Stomach (tissue), 8 donors: ENCODE measurements at regions not wholly inside any gene's neighbourhood (a gene's known extent, or its start where the extent isn't known, plus 50 kb on each side); places are given as distances from the start of the nearest gene placed in this dataset.

Experiments
- DNase-seq, 2 donors: peaks; one replicate each; pipeline versions ENCODE4 v3.0.0 to v3.0.0-alpha.2; 2013 to 2019
- H3K27ac ChIP-seq, 5 donors: fragments of 200-600 bp in 4 of 5; sonication (generic) in 4 of 5; one replicate each; pipeline ENCODE4 v1.5.1; 2013 to 2019; ENCODE audit warnings: mild to moderate bottlenecking in 1 of 5, moderate library complexity in 1 of 5
- H3K27me3 ChIP-seq, 3 donors: fragments of 200-600 bp; sonication (generic); one replicate each; pipeline ENCODE4 v1.5.1; 2017 to 2019; ENCODE audit warnings: mixed run types in 1 of 3
- H3K36me3 ChIP-seq, 4 donors: fragments of 200-600 bp; sonication (generic); 1 replicate in 3 of 4; 2 replicates in 1 of 4; pipeline ENCODE4 v1.5.1; 2016 to 2019
- H3K4me1 ChIP-seq, 4 donors: fragments of 200-600 bp; sonication (generic); one replicate each; pipeline ENCODE4 v1.5.1; 2016 to 2019
- H3K4me3 ChIP-seq, 4 donors: fragments of 200-600 bp; sonication (generic) in 3 of 4; one replicate each; pipeline ENCODE4 v1.5.1; 2016 to 2019; ENCODE audit warnings: mild to moderate bottlenecking in 1 of 4
- H3K9me3 ChIP-seq, 4 donors: fragments of 200-600 bp; sonication (generic); one replicate each; pipeline ENCODE4 v1.5.1; 2016 to 2019
- EP300 ChIP-seq: sonication (generic); formaldehyde crosslinking; IDR thresholded peaks from one replicate; pipeline ENCODE4 v1.6.1; 2017; ENCODE audit warnings: antibody characterized with exemption
- POLR2A ChIP-seq, 4 donors: fragments of 450-650 bp; IDR thresholded peaks; one replicate each; pipeline ENCODE4 v1.6.1; 2016; ENCODE audit warnings: antibody characterized with exemption in 4 of 4, control low read depth in 2 of 4, mild to moderate bottlenecking in 1 of 4, moderate library complexity in 1 of 4
- POLR2AphosphoS5 ChIP-seq, 3 donors: sonication (generic); formaldehyde crosslinking; IDR thresholded peaks; one replicate each; pipeline ENCODE4 v1.6.1; 2016; ENCODE audit warnings: antibody characterized with exemption in 3 of 3
- WGBS, 5 donors: extraction: QIAGEN DNeasy Blood & Tissue Kit in 3 of 5; methylation state at CpG; one replicate each; pipeline versions ENCODE4 v1.1.5 to v1.1.7; 2013 to 2018; 5-methylcytosine and 5-hydroxymethylcytosine counted together
- intact Hi-C: fragments of 100-400 bp; cut with DNase I; formaldehyde crosslinking; loops from one replicate; pipeline ENCODE4 v1.15.1; 2023; ENCODE audit warnings: low total_unique reads
- TF ChIP-seq, protein P1 (sequence below), 7 experiments: fragments of 450-650 bp in 4 of 7; fragments of 200-600 bp in 3 of 7; sonication (generic) in 3 of 7; IDR thresholded peaks; one replicate each; pipeline ENCODE4 v1.5.1; 2016 to 2019; ENCODE audit warnings: antibody characterized with exemption in 7 of 7, control low read depth in 2 of 7, mild to moderate bottlenecking in 1 of 7
- donor health status: healthy with polysubstance abuse.
- donor health status: Bipolar disorder and iron deficiency.
- donor health status: healthy.

GRCh38 chr6:139711804-139712585 lies 337.5 kb upstream of the CITED2 start:
- intact Hi-C loops, result no loop called here
- Histone ChIP-seq H3K27me3 (no peaks in the 10 kb centered on the region), H3K4me1 (peaks cover 0 to 19% (median 11%) of the 10 kb centered on the region in 4 donors), H3K4me3 (no peak overlapping the region), H3K9me3 (no peaks in the 10 kb centered on the region), H3K27ac (no peak overlapping the region), H3K36me3 (no peaks in the 10 kb centered on the region)
- TF ChIP-seq POLR2AphosphoS5 (IDR thresholded peaks at IDR 0.05) (no peak), EP300 (no peak), POLR2A (IDR thresholded peaks at IDR 0.05) (no peak)
- TF ChIP-seq, protein P1, sequence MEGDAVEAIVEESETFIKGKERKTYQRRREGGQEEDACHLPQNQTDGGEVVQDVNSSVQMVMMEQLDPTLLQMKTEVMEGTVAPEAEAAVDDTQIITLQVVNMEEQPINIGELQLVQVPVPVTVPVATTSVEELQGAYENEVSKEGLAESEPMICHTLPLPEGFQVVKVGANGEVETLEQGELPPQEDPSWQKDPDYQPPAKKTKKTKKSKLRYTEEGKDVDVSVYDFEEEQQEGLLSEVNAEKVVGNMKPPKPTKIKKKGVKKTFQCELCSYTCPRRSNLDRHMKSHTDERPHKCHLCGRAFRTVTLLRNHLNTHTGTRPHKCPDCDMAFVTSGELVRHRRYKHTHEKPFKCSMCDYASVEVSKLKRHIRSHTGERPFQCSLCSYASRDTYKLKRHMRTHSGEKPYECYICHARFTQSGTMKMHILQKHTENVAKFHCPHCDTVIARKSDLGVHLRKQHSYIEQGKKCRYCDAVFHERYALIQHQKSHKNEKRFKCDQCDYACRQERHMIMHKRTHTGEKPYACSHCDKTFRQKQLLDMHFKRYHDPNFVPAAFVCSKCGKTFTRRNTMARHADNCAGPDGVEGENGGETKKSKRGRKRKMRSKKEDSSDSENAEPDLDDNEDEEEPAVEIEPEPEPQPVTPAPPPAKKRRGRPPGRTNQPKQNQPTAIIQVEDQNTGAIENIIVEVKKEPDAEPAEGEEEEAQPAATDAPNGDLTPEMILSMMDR (IDR thresholded peaks at IDR 0.05), result no peak
- DNase-seq, result no peak
- 61 to 74% (median 71%) methylated on average over 2 of the region's 2 CpGs for WGBS, 5 donors

- H3K36me3 ChIP-seq, result no peaks in the 10 kb centered on the region
- no peak for TF ChIP-seq POLR2A (IDR thresholded peaks at IDR 0.05)
- TF ChIP-seq POLR2AphosphoS5 (IDR thresholded peaks at IDR 0.05), result no peak
- TF ChIP-seq, protein P1 (IDR thresholded peaks at IDR 0.05), result no peak
- no peak for TF ChIP-seq EP300
- H3K27ac ChIP-seq, result no peak overlapping the region
- no peak overlapping the region for H3K4me3 ChIP-seq
- no peaks in the 10 kb centered on the region for H3K9me3 ChIP-seq
- no peaks in the 10 kb centered on the region for H3K27me3 ChIP-seq
- no peak for DNase-seq
- peaks cover 0 to 19% (median 11%) of the 10 kb centered on the region in 4 donors for H3K4me1 ChIP-seq
- intact Hi-C loops, result no loop called here
These were observed 336.1 kb upstream of the CITED2 start for GRCh38 chr6:139710556-139710955.

DNA sequence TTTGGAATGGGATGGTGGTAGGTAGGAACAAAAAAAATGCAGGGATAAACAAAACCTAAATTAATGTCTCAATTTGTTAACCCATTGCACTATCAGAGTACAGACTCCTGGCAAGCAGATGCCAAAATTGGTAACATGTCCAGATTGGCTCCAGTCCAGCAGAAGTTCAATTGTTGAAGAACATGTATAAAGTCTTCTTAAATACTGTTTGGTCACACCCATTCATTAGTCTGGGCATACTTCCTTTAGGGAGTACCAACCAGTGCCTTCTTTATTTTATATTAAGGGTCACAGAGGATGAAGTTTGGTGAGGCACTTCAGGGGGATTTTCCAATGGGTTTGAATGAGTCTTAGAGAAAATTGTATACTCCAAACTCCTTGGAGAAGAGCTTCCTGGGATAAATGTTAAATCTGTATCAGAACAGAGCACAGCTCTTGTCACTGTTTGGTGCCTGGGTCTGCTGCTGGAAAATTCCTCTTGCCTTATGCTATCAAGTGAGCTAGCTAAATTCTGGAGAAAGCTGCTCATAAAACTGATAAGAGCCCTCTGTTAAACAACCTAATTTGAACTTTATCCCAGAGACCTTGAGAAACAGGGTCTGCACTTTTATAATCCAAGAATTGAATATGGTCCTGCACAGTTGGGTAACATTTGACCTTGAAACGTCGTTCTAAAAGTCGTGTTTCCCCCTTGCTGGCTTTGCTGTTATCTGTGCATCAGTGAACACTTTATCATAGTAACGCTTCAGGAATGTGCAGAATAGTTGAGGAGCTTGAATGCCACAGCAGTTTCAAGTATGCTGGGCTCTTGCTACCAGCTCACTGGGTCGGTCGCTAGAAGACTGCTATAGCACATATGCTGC lies 334.1 kb upstream of the CITED2 start:
- peak in 1 of 2 donors; percentile 49 for DNase-seq
- peaks cover 0 to 19% (median 11%) of the 10 kb centered on the region in 4 donors for H3K4me1 ChIP-seq
- TF ChIP-seq, protein P1 (IDR thresholded peaks at IDR 0.05), result no peak
- TF ChIP-seq POLR2A (IDR thresholded peaks at IDR 0.05), result no peak
- TF ChIP-seq POLR2AphosphoS5 (IDR thresholded peaks at IDR 0.05), result no peak
- no peak for TF ChIP-seq EP300

DNA sequence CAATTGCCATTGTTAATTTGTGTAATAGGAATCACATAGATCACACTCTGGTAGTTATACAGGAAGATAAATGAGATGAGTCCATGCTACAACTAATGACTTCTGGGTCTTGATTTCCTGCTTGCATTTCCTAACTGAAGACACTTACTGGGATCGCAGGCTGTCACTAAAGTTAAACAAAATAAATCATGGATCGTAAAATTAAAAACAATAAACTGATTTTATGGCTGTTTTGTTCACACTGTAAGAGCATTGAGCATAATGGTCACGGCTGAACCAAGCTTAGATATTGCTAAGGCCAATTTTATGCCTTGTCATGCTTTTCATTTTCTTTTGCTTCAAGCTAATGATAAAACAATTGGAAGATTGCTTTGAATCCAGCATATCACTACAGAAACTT lies 332.5 kb upstream of the CITED2 start:
- DNase-seq, result no peak
- Histone ChIP-seq H3K4me1 (peaks cover 0 to 19% (median 11%) of the 10 kb centered on the region in 4 donors), H3K36me3 (no peaks in the 10 kb centered on the region), H3K27ac (no peak overlapping the region), H3K4me3 (no peak overlapping the region), H3K27me3 (no peaks in the 10 kb centered on the region), H3K9me3 (no peaks in the 10 kb centered on the region)
- TF ChIP-seq, protein P1 (IDR thresholded peaks at IDR 0.05), result no peak
- TF ChIP-seq POLR2A (IDR thresholded peaks at IDR 0.05), result no peak
- TF ChIP-seq EP300, result no peak
- no peak for TF ChIP-seq POLR2AphosphoS5 (IDR thresholded peaks at IDR 0.05)
- 79 to 85% (median 83%) methylated on average over 3 of the region's 3 CpGs for WGBS, 5 donors
- intact Hi-C loops, result no loop called here

More for the DNA sequence above, 334.1 kb upstream of the CITED2 start:
- Histone ChIP-seq H3K9me3 (no peaks in the 10 kb centered on the region), H3K36me3 (no peaks in the 10 kb centered on the region), H3K27me3 (no peaks in the 10 kb centered on the region), H3K4me3 (no peak overlapping the region), H3K27ac (no peak overlapping the region)
- intact Hi-C loops, result no loop called here
- 15 to 28% (median 21%) methylated on average over 6 of the region's 6 CpGs for WGBS, 5 donors
